SK-N-SH (cell line): ENCODE measurements at regions not wholly inside any gene's neighbourhood (a gene's known extent, or its start where the extent isn't known, plus 50 kb on each side); places are given as distances from the start of the nearest gene placed in this dataset.
A peak's percentile ranks its signal among the peaks of the same experiment; 100 is the strongest.

Source experiments
- CTCF ChIA-PET: fragments of 300-600, 350-600 bp; formaldehyde crosslinking; extraction: SDS; loops from one replicate; lab custom pipeline; 2021; lab: Yijun Ruan, JAX
- POLR2A ChIA-PET: fragments of 350-600 bp; sonication (Branson Sonifier 250); formaldehyde crosslinking; extraction: SDS; loops from one replicate; lab custom pipeline; 2020; ENCODE audit warnings: antibody characterized with exemption, inconsistent platforms; lab: Yijun Ruan, JAX
- DNase-seq: peaks from one replicate; pipeline ENCODE4 v3.0.0; 2012
- H2AFZ ChIP-seq: fragments of 200-600 bp; sonication (generic); 2 replicates; pipeline ENCODE4 v1.8.1; 2016; ENCODE audit warnings: antibody characterized with exemption, mild to moderate bottlenecking, low read depth
- H3F3A ChIP-seq: fragments of 200-600 bp; sonication (generic); replicated peaks from 2 replicates; pipeline ENCODE3; 2016; ENCODE audit warnings: antibody characterized with exemption, mild to moderate bottlenecking; ENCODE audit not compliant: insufficient read depth
- H3K27ac ChIP-seq, 2 experiments: fragments of 200-500 bp in 1 of 2; fragments of 200-600 bp in 1 of 2; sonication (Bioruptor generic) in 1 of 2; sonication (generic), shearing (Covaris generic) in 1 of 2; 2 replicates each; pipeline versions ENCODE4 v1.5.1 to v1.6.1; 2014 to 2016; ENCODE audit warnings: low read depth in 2 of 2, inconsistent platforms in 1 of 2, low read length in 1 of 2, mild to moderate bottlenecking in 1 of 2, mixed read lengths in 1 of 2
- H3K27me3 ChIP-seq: fragments of 200-600 bp; sonication (generic), shearing (Covaris generic); 2 replicates; pipeline ENCODE4 v1.6.1; 2016; ENCODE audit warnings: mixed run types; ENCODE audit not compliant: insufficient read depth
- H3K36me3 ChIP-seq, 2 experiments: fragments of 200-500 bp in 1 of 2; fragments of 200-600 bp in 1 of 2; sonication (Bioruptor generic) in 1 of 2; sonication (generic) in 1 of 2; replicated peaks in 1 of 2; 2 replicates each; pipeline versions ENCODE3 to v1.5.1; 2014 to 2016; ENCODE audit warnings: low read length in 1 of 2, mild to moderate bottlenecking in 1 of 2; ENCODE audit not compliant: insufficient read depth in 2 of 2, control insufficient read depth in 1 of 2
- H3K4me1 ChIP-seq, 2 experiments: fragments of 200-500 bp in 1 of 2; fragments of 200-600 bp in 1 of 2; sonication (Bioruptor generic) in 1 of 2; sonication (generic), shearing (Covaris generic) in 1 of 2; 2 replicates each; pipeline versions ENCODE4 v1.5.1 to v1.6.1; 2014 to 2016; ENCODE audit warnings: low read depth in 1 of 2, low read length in 1 of 2, mixed run types in 1 of 2; ENCODE audit not compliant: insufficient read depth in 2 of 2, control insufficient read depth in 1 of 2
- H3K4me2 ChIP-seq: fragments of 200-600 bp; sonication (generic), shearing (Covaris generic); 2 replicates; pipeline ENCODE4 v1.6.1; 2017; ENCODE audit warnings: mixed run types
- H3K4me3 ChIP-seq, 2 experiments: fragments of 200-500 bp in 1 of 2; fragments of 200-600 bp in 1 of 2; sonication (Bioruptor generic) in 1 of 2; sonication (generic), shearing (Covaris generic) in 1 of 2; 2 replicates each; pipeline versions ENCODE4 v1.5.1 to v1.8.1; 2014 to 2016; ENCODE audit warnings: low read depth in 2 of 2, inconsistent platforms in 1 of 2, low read length in 1 of 2, mild to moderate bottlenecking in 1 of 2, mixed read lengths in 1 of 2, moderate library complexity in 1 of 2
- H3K79me2 ChIP-seq: fragments of 200-600 bp; sonication (generic); 2 replicates; pipeline ENCODE4 v1.8.1; 2017; ENCODE audit warnings: mild to moderate bottlenecking; ENCODE audit not compliant: insufficient read depth
- H3K9ac ChIP-seq: fragments of 200-600 bp; sonication (generic); 2 replicates; pipeline ENCODE4 v1.6.1; 2017; ENCODE audit warnings: mixed run types
- H3K9me2 ChIP-seq: fragments of 200-600 bp; sonication (generic); 2 replicates; pipeline ENCODE4 v1.6.1; 2017; ENCODE audit warnings: mixed run types
- H3K9me3 ChIP-seq: fragments of 200-600 bp; sonication (generic); 2 replicates; pipeline ENCODE4 v1.6.1; 2017; ENCODE audit warnings: mixed run types, mild to moderate bottlenecking, moderate library complexity
- H4K20me1 ChIP-seq: fragments of 200-600 bp; sonication (generic); 2 replicates; pipeline ENCODE4 v1.6.1; 2017; ENCODE audit warnings: mild to moderate bottlenecking, mixed run types; ENCODE audit not compliant: insufficient read depth
- CHD2 ChIP-seq: fragments of 150-350 bp; IDR thresholded peaks from 2 replicates; pipeline ENCODE4 v1.6.1; 2018; ENCODE audit warnings: low read length; ENCODE audit not compliant: partially characterized antibody
- EP300 ChIP-seq, 2 experiments: IDR thresholded peaks; 2 replicates each; pipeline versions ENCODE4 v1.4.0 to v1.6.1; 2012; ENCODE audit warnings: borderline replicate concordance in 1 of 2, low read depth in 1 of 2, low read length in 1 of 2
- FOSL2 ChIP-seq: IDR thresholded peaks from 2 replicates; pipeline ENCODE4 v1.4.0; 2012; ENCODE audit warnings: low read depth, mild to moderate bottlenecking, moderate library complexity, borderline replicate concordance
- FOXJ3 ChIP-seq: sonication (generic); formaldehyde crosslinking; IDR thresholded peaks from 2 replicates; pipeline ENCODE4 v1.5.1; 2020; ENCODE audit warnings: mild to moderate bottlenecking, missing genetic modification reagents
- FOXM1 ChIP-seq: IDR thresholded peaks from 2 replicates; pipeline ENCODE4 v1.4.0; 2012; ENCODE audit warnings: low read depth, mild to moderate bottlenecking
- GABPA ChIP-seq: IDR thresholded peaks from 2 replicates; pipeline ENCODE4 v1.4.0; 2012; ENCODE audit warnings: low read depth, mild to moderate bottlenecking
- GATA2 ChIP-seq: sonication (generic); formaldehyde crosslinking; IDR thresholded peaks from 2 replicates; pipeline ENCODE4 v1.5.0; 2020; ENCODE audit warnings: mild to moderate bottlenecking, missing genetic modification reagents
- JUND ChIP-seq: IDR thresholded peaks from 2 replicates; pipeline ENCODE4 v1.4.0; 2012
- MXI1 ChIP-seq: IDR thresholded peaks from 2 replicates; pipeline ENCODE4 v1.6.1; 2012; ENCODE audit warnings: mild to moderate bottlenecking, low read depth, low read length, improper control_type of control experiment
- RAD21 ChIP-seq: IDR thresholded peaks from 2 replicates; pipeline ENCODE4 v1.6.1; 2012; ENCODE audit warnings: mild to moderate bottlenecking, low read length
- RXRA ChIP-seq: IDR thresholded peaks from 2 replicates; pipeline ENCODE4 v1.4.0; 2012; ENCODE audit warnings: low read depth, mild to moderate bottlenecking, borderline replicate concordance
- TCF12 ChIP-seq: IDR thresholded peaks from 2 replicates; pipeline ENCODE4 v1.4.0; 2012
- TEAD4 ChIP-seq: IDR thresholded peaks from 2 replicates; pipeline ENCODE4 v1.4.0; 2012; ENCODE audit warnings: mild to moderate bottlenecking, borderline replicate concordance; ENCODE audit not compliant: insufficient read depth
- YY1 ChIP-seq: IDR thresholded peaks from 2 replicates; pipeline ENCODE4 v1.4.0; 2012; ENCODE audit warnings: low read depth, mild to moderate bottlenecking
- WGBS: methylation state at CpG from one replicate; pipeline ENCODE4 v1.1.6; 2017; ENCODE audit warnings: low lambda C conversion rate; 5-methylcytosine and 5-hydroxymethylcytosine counted together
- TF ChIP-seq, protein P1 (sequence below): fragments of 150-350 bp; IDR thresholded peaks from 2 replicates; pipeline ENCODE4 v1.6.1; 2016; ENCODE audit warnings: mild to moderate bottlenecking, low read depth, low read length
- TF ChIP-seq, protein P2 (sequence below): fragments of 200-600 bp; sonication (generic); IDR thresholded peaks from 2 replicates; pipeline ENCODE4 v1.6.1; 2017; ENCODE audit warnings: antibody characterized with exemption, mild to moderate bottlenecking, moderate library complexity
- TF ChIP-seq, protein P3 (sequence below): IDR thresholded peaks from 2 replicates; pipeline ENCODE4 v1.4.0; 2012; ENCODE audit warnings: low read depth
- TF ChIP-seq, protein P4 (sequence below): IDR thresholded peaks from 2 replicates; pipeline ENCODE4 v1.6.1; 2012; ENCODE audit warnings: mild to moderate bottlenecking, low read depth, low read length, moderate library complexity

DNA sequence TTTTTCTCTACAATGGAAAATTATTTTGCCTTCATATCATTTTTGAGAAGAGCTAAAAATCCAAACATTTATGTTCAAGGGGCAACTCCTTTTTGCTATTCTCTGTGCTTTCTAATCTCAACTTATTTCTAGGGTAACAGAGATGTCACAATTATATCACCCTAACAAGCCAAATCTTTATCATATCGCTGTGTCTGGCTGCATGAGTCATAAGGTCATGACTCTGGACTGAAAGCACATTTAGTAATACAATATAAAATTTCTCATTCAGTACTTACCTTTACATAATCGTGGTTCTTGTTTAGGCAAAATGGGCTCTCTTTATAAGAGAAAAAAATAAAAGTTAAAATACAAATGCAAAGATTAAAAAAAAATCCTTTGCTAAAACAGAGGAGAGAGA lies 326.0 kb downstream of the CASP12 start:
- no peak overlapping the region for H3K4me3 ChIP-seq
- H3K36me3 ChIP-seq: no peaks in the 10 kb centered on the region
- no peaks in the 10 kb centered on the region for H4K20me1 ChIP-seq
- ChIA-PET POLR2A (no interaction called here), CTCF (interaction anchor here (0.8 kb wide), 1 partner anchor 10 kb away, joined by 3 read pairs; no protein-coding TSS in a partner anchor)
- H2AFZ ChIP-seq: no peak overlapping the region
- DNase-seq: no peak
- H3K4me1 ChIP-seq: peaks cover 2 to 9% of the 10 kb centered on the region in 2 experiments
- H3K79me2 ChIP-seq: no peaks in the 10 kb centered on the region
- 0 out of 2 replicates have a peak overlapping the region, but pooled peaks have one; percentile 8 for H3K4me2 ChIP-seq
- H3K9me3 ChIP-seq: no peaks in the 10 kb centered on the region
- peaks cover 14% of the 10 kb centered on the region for H3F3A ChIP-seq
- H3K27ac ChIP-seq: 0 out of 4 replicates have a peak overlapping the region, but pooled peaks of 1 of the 2 experiments have one; percentile 31
- H3K9ac ChIP-seq: no peak overlapping the region
- H3K9me2 ChIP-seq: no peaks in the 10 kb centered on the region
- 18% methylated on average over 2 of the region's 2 CpGs for WGBS
- no peaks in the 10 kb centered on the region for H3K27me3 ChIP-seq
- TF ChIP-seq GATA2 (CRISPR knock-in tag): peak; percentile 10; the same call in 1 of the 2 replicates
- peak; percentile 79; the same call in 1 of the 2 replicates for TF ChIP-seq RXRA
- TF ChIP-seq, protein P1, sequence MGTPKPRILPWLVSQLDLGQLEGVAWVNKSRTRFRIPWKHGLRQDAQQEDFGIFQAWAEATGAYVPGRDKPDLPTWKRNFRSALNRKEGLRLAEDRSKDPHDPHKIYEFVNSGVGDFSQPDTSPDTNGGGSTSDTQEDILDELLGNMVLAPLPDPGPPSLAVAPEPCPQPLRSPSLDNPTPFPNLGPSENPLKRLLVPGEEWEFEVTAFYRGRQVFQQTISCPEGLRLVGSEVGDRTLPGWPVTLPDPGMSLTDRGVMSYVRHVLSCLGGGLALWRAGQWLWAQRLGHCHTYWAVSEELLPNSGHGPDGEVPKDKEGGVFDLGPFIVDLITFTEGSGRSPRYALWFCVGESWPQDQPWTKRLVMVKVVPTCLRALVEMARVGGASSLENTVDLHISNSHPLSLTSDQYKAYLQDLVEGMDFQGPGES: no peak
- TF ChIP-seq MXI1: no peak
- peak; percentile 66; the same call in 1 of the 2 replicates for TF ChIP-seq FOSL2
- peak; percentile 66 for TF ChIP-seq TCF12
- TF ChIP-seq EP300 (IDR thresholded peaks at IDR 0.05; ENCODE audit: borderline replicate concordance in 1 of 2, low read depth in 1 of 2, low read length in 1 of 2): 0 out of 4 replicates have a peak, but pooled peaks of 1 of the 2 experiments have one; percentile 30
- peak; percentile 77 for TF ChIP-seq JUND

DNA sequence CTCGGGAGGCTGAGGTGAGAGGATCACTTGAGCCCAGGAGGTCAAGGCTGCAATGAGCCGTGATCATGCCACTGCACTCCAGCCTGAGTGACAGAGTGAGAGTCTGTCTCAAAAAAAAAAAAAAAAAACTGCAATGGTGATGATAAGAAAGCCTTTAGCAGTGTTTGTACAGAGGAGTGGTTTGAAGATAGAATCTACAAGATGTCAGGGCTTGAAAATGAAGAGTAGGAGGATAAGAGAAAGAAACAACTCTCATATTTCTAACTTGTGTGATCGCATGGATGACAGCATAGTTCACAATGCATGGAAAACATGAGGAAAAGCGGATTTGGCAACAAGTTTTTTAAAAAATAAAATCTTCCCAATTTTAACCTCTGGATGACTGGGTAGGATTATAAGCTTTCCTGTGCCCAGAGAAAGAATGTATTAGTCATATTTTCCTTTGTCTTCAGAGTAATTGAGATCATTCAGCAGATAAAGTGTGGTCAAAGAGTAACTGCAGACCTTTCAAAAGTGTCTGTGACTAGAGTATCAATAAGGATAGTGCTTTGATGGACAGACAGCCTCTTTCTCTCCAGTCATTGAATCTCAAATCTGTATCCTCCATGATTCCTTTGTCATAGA lies 328.1 kb downstream of the CASP12 start:
- ChIA-PET POLR2A (no interaction called here), CTCF (no interaction called here)
- Histone ChIP-seq H3K36me3 (no peaks in the 10 kb centered on the region), H3K27me3 (no peaks in the 10 kb centered on the region), H3K9me2 (no peaks in the 10 kb centered on the region), H3K4me2 (peak overlapping the region; percentile 14), H3K79me2 (no peaks in the 10 kb centered on the region), H3K4me3 (no peak overlapping the region), H2AFZ (no peak overlapping the region), H3K9ac (peak overlapping the region; percentile 15; the same call in 1 of the 2 replicates), H3K4me1 (peaks cover 2 to 9% of the 10 kb centered on the region in 2 experiments), H3K9me3 (no peaks in the 10 kb centered on the region), H3K27ac (peak overlapping the region in 1 of 2 experiments; percentile 48; a peak in 2 of 4 replicates), H4K20me1 (no peaks in the 10 kb centered on the region), H3F3A (peaks cover 14% of the 10 kb centered on the region)
- no peak for DNase-seq
- 35% methylated on average over 4 of the region's 4 CpGs for WGBS
- TF ChIP-seq, protein P2, sequence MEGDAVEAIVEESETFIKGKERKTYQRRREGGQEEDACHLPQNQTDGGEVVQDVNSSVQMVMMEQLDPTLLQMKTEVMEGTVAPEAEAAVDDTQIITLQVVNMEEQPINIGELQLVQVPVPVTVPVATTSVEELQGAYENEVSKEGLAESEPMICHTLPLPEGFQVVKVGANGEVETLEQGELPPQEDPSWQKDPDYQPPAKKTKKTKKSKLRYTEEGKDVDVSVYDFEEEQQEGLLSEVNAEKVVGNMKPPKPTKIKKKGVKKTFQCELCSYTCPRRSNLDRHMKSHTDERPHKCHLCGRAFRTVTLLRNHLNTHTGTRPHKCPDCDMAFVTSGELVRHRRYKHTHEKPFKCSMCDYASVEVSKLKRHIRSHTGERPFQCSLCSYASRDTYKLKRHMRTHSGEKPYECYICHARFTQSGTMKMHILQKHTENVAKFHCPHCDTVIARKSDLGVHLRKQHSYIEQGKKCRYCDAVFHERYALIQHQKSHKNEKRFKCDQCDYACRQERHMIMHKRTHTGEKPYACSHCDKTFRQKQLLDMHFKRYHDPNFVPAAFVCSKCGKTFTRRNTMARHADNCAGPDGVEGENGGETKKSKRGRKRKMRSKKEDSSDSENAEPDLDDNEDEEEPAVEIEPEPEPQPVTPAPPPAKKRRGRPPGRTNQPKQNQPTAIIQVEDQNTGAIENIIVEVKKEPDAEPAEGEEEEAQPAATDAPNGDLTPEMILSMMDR: no peak
- TF ChIP-seq, protein P1: no peak
- TF ChIP-seq MXI1 (no peak), TEAD4 (peak; percentile 62; the same call in 1 of the 2 replicates), GABPA (no peak), FOSL2 (peak; percentile 66), FOXJ3 (no peak), GATA2 (CRISPR knock-in tag) (no peak), CHD2 (no peak), TCF12 (peak; percentile 81), JUND (peak; percentile 78), FOXM1 (no peak), YY1 (no peak), RAD21 (no peak)
- TF ChIP-seq, protein P3, sequence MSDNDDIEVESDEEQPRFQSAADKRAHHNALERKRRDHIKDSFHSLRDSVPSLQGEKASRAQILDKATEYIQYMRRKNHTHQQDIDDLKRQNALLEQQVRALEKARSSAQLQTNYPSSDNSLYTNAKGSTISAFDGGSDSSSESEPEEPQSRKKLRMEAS: no peak
- TF ChIP-seq, protein P4, sequence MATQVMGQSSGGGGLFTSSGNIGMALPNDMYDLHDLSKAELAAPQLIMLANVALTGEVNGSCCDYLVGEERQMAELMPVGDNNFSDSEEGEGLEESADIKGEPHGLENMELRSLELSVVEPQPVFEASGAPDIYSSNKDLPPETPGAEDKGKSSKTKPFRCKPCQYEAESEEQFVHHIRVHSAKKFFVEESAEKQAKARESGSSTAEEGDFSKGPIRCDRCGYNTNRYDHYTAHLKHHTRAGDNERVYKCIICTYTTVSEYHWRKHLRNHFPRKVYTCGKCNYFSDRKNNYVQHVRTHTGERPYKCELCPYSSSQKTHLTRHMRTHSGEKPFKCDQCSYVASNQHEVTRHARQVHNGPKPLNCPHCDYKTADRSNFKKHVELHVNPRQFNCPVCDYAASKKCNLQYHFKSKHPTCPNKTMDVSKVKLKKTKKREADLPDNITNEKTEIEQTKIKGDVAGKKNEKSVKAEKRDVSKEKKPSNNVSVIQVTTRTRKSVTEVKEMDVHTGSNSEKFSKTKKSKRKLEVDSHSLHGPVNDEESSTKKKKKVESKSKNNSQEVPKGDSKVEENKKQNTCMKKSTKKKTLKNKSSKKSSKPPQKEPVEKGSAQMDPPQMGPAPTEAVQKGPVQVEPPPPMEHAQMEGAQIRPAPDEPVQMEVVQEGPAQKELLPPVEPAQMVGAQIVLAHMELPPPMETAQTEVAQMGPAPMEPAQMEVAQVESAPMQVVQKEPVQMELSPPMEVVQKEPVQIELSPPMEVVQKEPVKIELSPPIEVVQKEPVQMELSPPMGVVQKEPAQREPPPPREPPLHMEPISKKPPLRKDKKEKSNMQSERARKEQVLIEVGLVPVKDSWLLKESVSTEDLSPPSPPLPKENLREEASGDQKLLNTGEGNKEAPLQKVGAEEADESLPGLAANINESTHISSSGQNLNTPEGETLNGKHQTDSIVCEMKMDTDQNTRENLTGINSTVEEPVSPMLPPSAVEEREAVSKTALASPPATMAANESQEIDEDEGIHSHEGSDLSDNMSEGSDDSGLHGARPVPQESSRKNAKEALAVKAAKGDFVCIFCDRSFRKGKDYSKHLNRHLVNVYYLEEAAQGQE: no peak
